Neural progenitor cell (in vitro differentiated cells): ENCODE measurements at regions not wholly inside any gene's neighbourhood (a gene's known extent, or its start where the extent isn't known, plus 50 kb on each side); places are given as distances from the start of the nearest gene placed in this dataset.
A peak's percentile ranks its signal among the peaks of the same experiment; 100 is the strongest.

Experiments
- DNase-seq: peaks from one replicate; pipeline ENCODE4 v3.0.0-alpha.2; 2016; ENCODE audit warnings: low spot score
- H2AFZ ChIP-seq: fragments of 200-600 bp; sonication (generic); replicated peaks from 2 replicates; pipeline ENCODE4 v1.6.1; 2016; ENCODE audit warnings: antibody characterized with exemption
- H3F3A ChIP-seq: fragments of 200-600 bp; sonication (generic); 2 replicates; pipeline ENCODE4 v1.6.1; 2016; ENCODE audit warnings: antibody characterized with exemption, low read depth
- H3K27ac ChIP-seq: fragments of 200-600 bp; sonication (generic); 2 replicates; pipeline ENCODE4 v1.5.1; 2016; ENCODE audit warnings: mild to moderate bottlenecking
- H3K27me3 ChIP-seq: fragments of 200-600 bp; sonication (generic); 2 replicates; pipeline ENCODE4 v1.6.1; 2016; ENCODE audit warnings: mild to moderate bottlenecking, moderate library complexity
- H3K36me3 ChIP-seq: fragments of 200-600 bp; sonication (generic); 2 replicates; pipeline ENCODE4 v1.5.1; 2016
- H3K4me1 ChIP-seq: fragments of 200-600 bp; sonication (generic); 2 replicates; pipeline ENCODE4 v1.6.1; 2016; ENCODE audit warnings: mixed run types
- H3K4me2 ChIP-seq: fragments of 200-600 bp; sonication (generic); 2 replicates; pipeline ENCODE4 v1.6.1; 2016
- H3K4me3 ChIP-seq: fragments of 200-600 bp; sonication (generic); 2 replicates; pipeline ENCODE4 v1.5.1; 2016
- H3K79me2 ChIP-seq: fragments of 200-600 bp; sonication (generic); 2 replicates; pipeline ENCODE4 v1.6.1; 2016; ENCODE audit warnings: low read depth
- H3K9ac ChIP-seq: fragments of 200-600 bp; sonication (generic); 2 replicates; pipeline ENCODE4 v1.6.1; 2016
- H3K9me3 ChIP-seq: fragments of 200-600 bp; sonication (generic); 2 replicates; pipeline ENCODE4 v1.5.1; 2016; ENCODE audit warnings: low read depth
- H4K20me1 ChIP-seq: fragments of 200-600 bp; sonication (generic); 2 replicates; pipeline ENCODE4 v1.6.1; 2016; ENCODE audit warnings: low read depth
- H3K27ac Mint-ChIP-seq: 3 replicates; pipeline ENCODE4 v1.8.0; 2021; ENCODE audit warnings: mixed read lengths
- H3K27me3 Mint-ChIP-seq: 2 replicates; pipeline ENCODE4 v1.8.0; 2022; ENCODE audit warnings: low read depth, mild to moderate bottlenecking, inconsistent platforms, moderate library complexity, mixed read lengths; ENCODE audit not compliant: insufficient read depth
- H3K36me3 Mint-ChIP-seq: 3 replicates; pipeline ENCODE4 v1.8.0; 2021; ENCODE audit warnings: mixed read lengths
- H3K4me1 Mint-ChIP-seq: 3 replicates; pipeline ENCODE4 v1.8.0; 2021; ENCODE audit warnings: mixed read lengths
- H3K4me3 Mint-ChIP-seq: 3 replicates; pipeline ENCODE4 v1.8.0; 2021; ENCODE audit warnings: mild to moderate bottlenecking, moderate library complexity, mixed read lengths
- H3K9me3 Mint-ChIP-seq: 3 replicates; pipeline ENCODE4 v1.8.0; 2020; ENCODE audit warnings: mixed read lengths
- CTCF ChIP-seq: fragments of 200-600 bp; sonication (generic); IDR thresholded peaks from 2 replicates; pipeline ENCODE4 v1.5.1; 2017; ENCODE audit warnings: antibody characterized with exemption, mild to moderate bottlenecking
- EZH2 ChIP-seq: fragments of 200-600 bp; sonication (generic); IDR thresholded peaks from 2 replicates; pipeline ENCODE4 v1.6.1; 2017; ENCODE audit warnings: antibody characterized with exemption, mild to moderate bottlenecking, moderate library complexity
- EZH2phosphoT487 ChIP-seq: fragments of 200-600 bp; sonication (generic); IDR thresholded peaks from 2 replicates; pipeline ENCODE4 v1.6.1; 2017; ENCODE audit warnings: antibody characterized with exemption

DNA sequence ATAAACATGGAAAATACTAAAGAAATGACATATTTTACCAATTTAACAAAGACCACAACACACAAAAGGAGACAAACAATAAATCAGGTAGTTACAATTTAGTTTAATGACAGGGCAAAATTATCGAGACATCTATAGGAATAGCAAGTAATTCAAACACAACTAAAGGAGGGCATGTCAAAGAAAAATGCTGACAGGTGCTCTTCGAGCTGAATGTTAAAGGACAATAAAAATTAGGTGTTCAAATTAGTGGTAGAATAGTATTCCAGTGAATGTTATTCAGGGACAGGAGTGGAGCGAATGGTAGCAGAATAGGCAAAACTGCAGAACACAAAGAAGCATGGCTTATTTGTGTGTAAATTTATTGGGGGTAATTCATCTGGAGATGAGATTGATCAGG, 1004.3 kb upstream of the FBXO33 start:
- Mint-ChIP-seq H3K4me1 (no peaks in the 10 kb centered on the region), H3K27me3 (no peaks in the 10 kb centered on the region), H3K36me3 (no peaks in the 10 kb centered on the region), H3K4me3 (no peak overlapping the region), H3K9me3 (no peaks in the 10 kb centered on the region), H3K27ac (no peak overlapping the region)
- no peak overlapping the region for H3K4me2 ChIP-seq
- no peaks in the 10 kb centered on the region for H3F3A ChIP-seq
- H3K36me3 ChIP-seq, result no peaks in the 10 kb centered on the region
- no peaks in the 10 kb centered on the region for H3K79me2 ChIP-seq
- no peaks in the 10 kb centered on the region for H3K9me3 ChIP-seq
- no peaks in the 10 kb centered on the region for H4K20me1 ChIP-seq
- no peak for DNase-seq
- H2AFZ ChIP-seq, result no peak overlapping the region
- no peaks in the 10 kb centered on the region for H3K4me1 ChIP-seq
- no peak overlapping the region for H3K27ac ChIP-seq
- no peak overlapping the region for H3K9ac ChIP-seq
- TF ChIP-seq EZH2, result no peak
- TF ChIP-seq EZH2phosphoT487, result no peak
- TF ChIP-seq CTCF, result no peak
- no peak overlapping the region for H3K4me3 ChIP-seq
- H3K27me3 ChIP-seq, result no peaks in the 10 kb centered on the region

DNA sequence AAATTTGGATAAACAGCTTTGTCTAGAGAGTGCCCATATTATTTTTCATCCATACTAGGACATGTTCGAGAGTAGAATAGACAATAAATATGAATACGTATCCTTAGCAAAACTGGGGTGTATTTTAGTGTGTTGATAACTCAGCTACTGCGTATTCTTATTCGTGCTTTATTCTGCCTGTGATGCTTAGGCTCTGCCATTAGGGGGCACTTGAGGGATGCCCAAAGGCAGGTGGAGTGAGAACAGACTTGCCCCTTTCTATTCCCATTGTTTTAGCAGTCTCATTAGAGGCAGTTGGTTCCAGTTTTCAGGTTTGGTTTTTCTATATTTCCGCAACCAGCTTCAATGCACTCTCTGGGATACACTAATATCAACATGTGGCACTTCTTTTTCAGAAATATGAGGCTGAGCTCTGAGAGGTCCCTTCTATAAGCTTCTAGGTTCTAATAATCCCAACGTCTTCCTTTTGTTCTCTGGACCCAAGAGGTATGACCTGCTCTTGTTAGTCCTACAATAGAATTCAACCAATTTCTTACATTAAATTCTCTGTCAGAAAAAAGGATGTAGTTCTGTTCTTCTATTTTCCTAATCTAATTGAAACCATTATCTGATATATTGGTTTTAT, 985.7 kb upstream of the FBXO33 start:
- no peaks in the 10 kb centered on the region for H3K4me1 ChIP-seq
- DNase-seq, result peak; percentile 71
- Mint-ChIP-seq H3K9me3 (no peaks in the 10 kb centered on the region), H3K4me3 (no peak overlapping the region), H3K4me1 (no peaks in the 10 kb centered on the region), H3K27ac (no peak overlapping the region), H3K36me3 (no peaks in the 10 kb centered on the region), H3K27me3 (no peaks in the 10 kb centered on the region)
- no peaks in the 10 kb centered on the region for H3F3A ChIP-seq
- no peaks in the 10 kb centered on the region for H3K36me3 ChIP-seq
- no peak overlapping the region for H3K4me3 ChIP-seq
- no peaks in the 10 kb centered on the region for H3K27me3 ChIP-seq
- peak overlapping the region; percentile 69 for H2AFZ ChIP-seq
- H3K27ac ChIP-seq, result no peak overlapping the region
- H3K9me3 ChIP-seq, result no peaks in the 10 kb centered on the region
- H4K20me1 ChIP-seq, result no peaks in the 10 kb centered on the region
- no peaks in the 10 kb centered on the region for H3K79me2 ChIP-seq
- no peak overlapping the region for H3K9ac ChIP-seq
- H3K4me2 ChIP-seq, result no peak overlapping the region
- TF ChIP-seq EZH2phosphoT487 (no peak), CTCF (peak; percentile 83)

GRCh38 chr14:40416565-40416964, 984.3 kb upstream of the FBXO33 start:
- no peaks in the 10 kb centered on the region for H3K9me3 Mint-ChIP-seq
- Histone ChIP-seq H2AFZ (no peak overlapping the region), H3K4me3 (no peak overlapping the region)

More at GRCh38 chr14:40416565-40416964, 984.3 kb upstream of the FBXO33 start:
- Histone ChIP-seq H3K4me1 (no peaks in the 10 kb centered on the region), H3K27me3 (no peaks in the 10 kb centered on the region), H4K20me1 (no peaks in the 10 kb centered on the region), H3K36me3 (no peaks in the 10 kb centered on the region), H3F3A (no peaks in the 10 kb centered on the region), H3K9ac (no peak overlapping the region), H3K27ac (no peak overlapping the region), H3K79me2 (no peaks in the 10 kb centered on the region), H3K4me2 (no peak overlapping the region), H3K9me3 (no peaks in the 10 kb centered on the region)
- Mint-ChIP-seq H3K27me3 (no peaks in the 10 kb centered on the region), H3K4me3 (no peak overlapping the region), H3K27ac (no peak overlapping the region), H3K4me1 (no peaks in the 10 kb centered on the region), H3K36me3 (no peaks in the 10 kb centered on the region)
- DNase-seq, result no peak
- TF ChIP-seq CTCF (no peak), EZH2 (no peak), EZH2phosphoT487 (no peak)
